ENCODE measurements at regions not wholly inside any gene's neighbourhood (a gene's known extent, or its start where the extent isn't known, plus 50 kb on each side); places are given as distances from the start of the nearest gene placed in this dataset.

- no peak overlapping the region for H3K4me3 Mint-ChIP-seq (ENCODE audit: unreplicated experiment)
- H3K36me3 Mint-ChIP-seq (ENCODE audit: insufficient read depth, unreplicated experiment), result no peaks in the 10 kb centered on the region
- no TSS peak for BruUV-seq (replicated peaks)
- ChIA-PET CTCF (no interaction called here), POLR2A (no interaction called here)
- intact Hi-C loops (cut with micrococcal nuclease), result no loop called here
- peaks cover 27% of the 10 kb centered on the region for H3K4me1 Mint-ChIP-seq (ENCODE audit: insufficient read depth, unreplicated experiment)
- peak overlapping the region; percentile 64 for H3K27ac Mint-ChIP-seq (ENCODE audit: low read depth, unreplicated experiment)
- no peak for TF ChIP-seq CTCF (IDR thresholded peaks at IDR 0.05; ENCODE audit: unreplicated experiment)
- H3K9me3 Mint-ChIP-seq (ENCODE audit: unreplicated experiment), result peaks cover 6% of the 10 kb centered on the region
- H3K27me3 Mint-ChIP-seq (ENCODE audit: insufficient read depth, unreplicated experiment), result no peaks in the 10 kb centered on the region
- no peak for DNase-seq (ENCODE audit: unreplicated experiment)
Measured at GRCh38 chr18:77482190-77483085, 232.8 kb downstream of the GALR1 start.

GRCh38 chr18:77486985-77487384 is 237.3 kb downstream of the GALR1 start:
- DNase-seq (ENCODE audit: unreplicated experiment), result peak; percentile 21
- no peaks in the 10 kb centered on the region for H3K9me3 Mint-ChIP-seq (ENCODE audit: unreplicated experiment)
- ChIA-PET CTCF (interaction anchor here (0.7 to 1.7 kb wide), 3 partner anchors 269 to 685 kb away, joined by 3 to 6 read pairs (median 3); no protein-coding TSS in a partner anchor), POLR2A (interaction anchor here (1.2 kb wide), 1 partner anchor 36 kb away, joined by 3 read pairs; no protein-coding TSS in a partner anchor)
- no peak for TF ChIP-seq CTCF (IDR thresholded peaks at IDR 0.05; ENCODE audit: unreplicated experiment)
- H3K27ac Mint-ChIP-seq (ENCODE audit: low read depth, unreplicated experiment), result no peak overlapping the region
- no peaks in the 10 kb centered on the region for H3K36me3 Mint-ChIP-seq (ENCODE audit: insufficient read depth, unreplicated experiment)
- no peak overlapping the region for H3K4me3 Mint-ChIP-seq (ENCODE audit: unreplicated experiment)
- BruUV-seq (replicated peaks), result no TSS peak
- peaks cover 23% of the 10 kb centered on the region for H3K4me1 Mint-ChIP-seq (ENCODE audit: insufficient read depth, unreplicated experiment)
- no peaks in the 10 kb centered on the region for H3K27me3 Mint-ChIP-seq (ENCODE audit: insufficient read depth, unreplicated experiment)
- intact Hi-C loops (cut with micrococcal nuclease), result no loop called here

GRCh38 chr18:77487951-77488740 is 238.5 kb downstream of the GALR1 start:
- DNase-seq (ENCODE audit: unreplicated experiment), result no peak
- ChIA-PET POLR2A (interaction anchor here (0.9 kb wide), 1 partner anchor 12 kb away, joined by 3 read pairs; no protein-coding TSS in a partner anchor), CTCF (interaction anchor here (0.9 kb wide), 1 partner anchor 18 kb away, joined by 3 read pairs; no protein-coding TSS in a partner anchor)
- Mint-ChIP-seq H3K36me3 (ENCODE audit: insufficient read depth, unreplicated experiment) (no peaks in the 10 kb centered on the region), H3K9me3 (ENCODE audit: unreplicated experiment) (no peaks in the 10 kb centered on the region), H3K27ac (ENCODE audit: low read depth, unreplicated experiment) (no peak overlapping the region), H3K4me1 (ENCODE audit: insufficient read depth, unreplicated experiment) (peaks cover 16% of the 10 kb centered on the region), H3K4me3 (ENCODE audit: unreplicated experiment) (no peak overlapping the region), H3K27me3 (ENCODE audit: insufficient read depth, unreplicated experiment) (no peaks in the 10 kb centered on the region)
- TF ChIP-seq CTCF (IDR thresholded peaks at IDR 0.05; ENCODE audit: unreplicated experiment), result no peak
- BruUV-seq (replicated peaks), result no TSS peak
- intact Hi-C loops (cut with micrococcal nuclease), result no loop called here

- Mint-ChIP-seq H3K4me1 (ENCODE audit: insufficient read depth, unreplicated experiment) (peaks cover 11% of the 10 kb centered on the region), H3K27me3 (ENCODE audit: insufficient read depth, unreplicated experiment) (no peaks in the 10 kb centered on the region), H3K27ac (ENCODE audit: low read depth, unreplicated experiment) (no peak overlapping the region), H3K4me3 (ENCODE audit: unreplicated experiment) (no peak overlapping the region), H3K36me3 (ENCODE audit: insufficient read depth, unreplicated experiment) (no peaks in the 10 kb centered on the region), H3K9me3 (ENCODE audit: unreplicated experiment) (peaks cover 7% of the 10 kb centered on the region)
- DNase-seq (ENCODE audit: unreplicated experiment), result no peak
- ChIA-PET CTCF (no interaction called here), POLR2A (no interaction called here)
- BruUV-seq (replicated peaks), result no TSS peak
- intact Hi-C loops (cut with micrococcal nuclease), result no loop called here
- no peak for TF ChIP-seq CTCF (IDR thresholded peaks at IDR 0.05; ENCODE audit: unreplicated experiment)
Measured at GRCh38 chr18:77495079-77495478, 245.4 kb downstream of the GALR1 start.

Data from MCF 10A (cell line).